Myocyte (in vitro differentiated cells): ENCODE measurements at regions not wholly inside any gene's neighbourhood (a gene's known extent, or its start where the extent isn't known, plus 50 kb on each side); places are given as distances from the start of the nearest gene placed in this dataset.
"Not testable (repeated sequence)": the region's sequence is repeated elsewhere in the genome, so short reads cannot be mapped to it uniquely, and the experiment has no call there.

Experiments
- DNase-seq: peaks from one replicate; pipeline ENCODE4 v3.0.0-alpha.2; 2012; ENCODE audit warnings: low read depth

GRCh38 chr7:156041398-156041797 is 229.1 kb upstream of the SHH start:
- DNase-seq: no peak

GRCh38 chr7:156039971-156040677 is 227.9 kb upstream of the SHH start:
- no peak for DNase-seq

- DNase-seq: no peak
Measured at GRCh38 chr7:156039194-156039593, 226.9 kb upstream of the SHH start.

- no peak for DNase-seq
Measured at GRCh38 chr7:156038345-156038744, 226.1 kb upstream of the SHH start.

- no peak for DNase-seq
Measured at GRCh38 chr7:156036153-156036552, 223.9 kb upstream of the SHH start.

- not testable (repeated sequence) for DNase-seq
Measured at GRCh38 chr7:156035387-156035786, 223.1 kb upstream of the SHH start.

GRCh38 chr7:156034397-156034796 is 222.1 kb upstream of the SHH start:
- no peak for DNase-seq

GRCh38 chr7:156032973-156033372 is 220.7 kb upstream of the SHH start:
- no peak for DNase-seq

GRCh38 chr7:156031679-156032478 is 219.6 kb upstream of the SHH start:
- DNase-seq: no peak

- DNase-seq: no peak
Measured at GRCh38 chr7:156029460-156030007, 217.3 kb upstream of the SHH start.

- no peak for DNase-seq
Measured at GRCh38 chr7:156028521-156028920, 216.3 kb upstream of the SHH start.

GRCh38 chr7:156027821-156028220 is 215.6 kb upstream of the SHH start:
- DNase-seq: no peak

- DNase-seq: no peak
Measured at GRCh38 chr7:156026603-156027002, 214.3 kb upstream of the SHH start.

- DNase-seq: no peak
Measured at GRCh38 chr7:156026076-156026600, 213.9 kb upstream of the SHH start.

GRCh38 chr7:156025675-156026074 is 213.4 kb upstream of the SHH start:
- no peak for DNase-seq

GRCh38 chr7:156024201-156024600 is 211.9 kb upstream of the SHH start:
- DNase-seq: no peak

GRCh38 chr7:156022483-156023459 is 210.5 kb upstream of the SHH start:
- no peak for DNase-seq

GRCh38 chr7:156021471-156021870 is 209.2 kb upstream of the SHH start:
- no peak for DNase-seq

- DNase-seq: no peak
Measured at GRCh38 chr7:156020566-156020965, 208.3 kb upstream of the SHH start.

- DNase-seq: no peak
Measured at GRCh38 chr7:156019776-156020565, 207.7 kb upstream of the SHH start.
